AG04450 (cell line): ENCODE measurements at regions not wholly inside any gene's neighbourhood (a gene's known extent, or its start where the extent isn't known, plus 50 kb on each side); places are given as distances from the start of the nearest gene placed in this dataset.

Experiments
- CTCF ChIA-PET: fragments of 300-600, 350-600 bp; formaldehyde crosslinking; extraction: SDS; loops from one replicate; lab custom pipeline; 2022; ENCODE audit warnings: antibody characterized with exemption, inconsistent platforms; lab: Charles Lee
- POLR2A ChIA-PET: fragments of 350-600 bp; formaldehyde crosslinking; extraction: SDS; loops from one replicate; lab custom pipeline; 2021; ENCODE audit warnings: antibody characterized with exemption, inconsistent platforms; lab: Yijun Ruan, JAX
- DNase-seq: peaks from one replicate; pipeline ENCODE4 v3.0.0-alpha.2; 2011; ENCODE audit warnings: low read depth, low spot score
- H3K27ac ChIP-seq: one replicate; pipeline ENCODE4 v1.5.1; 2012; ENCODE audit warnings: low read depth, low read length, control low read depth
- H3K27me3 ChIP-seq: one replicate; pipeline ENCODE4 v1.6.0; 2012; ENCODE audit warnings: low read length; ENCODE audit not compliant: control insufficient read depth, insufficient read depth
- H3K4me3 ChIP-seq: 2 replicates; pipeline ENCODE4 v1.5.1; 2011; ENCODE audit warnings: mild to moderate bottlenecking, low read depth, low read length, control low read depth
- H3K9me3 ChIP-seq: 2 replicates; pipeline ENCODE4 v1.5.1; 2012; ENCODE audit warnings: low read length; ENCODE audit not compliant: control insufficient read depth, insufficient read depth
- CTCF ChIP-seq: IDR thresholded peaks from 2 replicates; pipeline ENCODE4 v1.5.1; 2011; ENCODE audit warnings: low read depth, low read length, control low read depth, inconsistent platforms

GRCh38 chr21:43275421-43276211 lies 106.8 kb downstream of the CRYAA start:
- Histone ChIP-seq H3K4me3 (no peak overlapping the region), H3K27ac (no peak overlapping the region), H3K27me3 (peaks cover 68% of the 10 kb centered on the region), H3K9me3 (peaks cover 3% of the 10 kb centered on the region; the same call in 1 of the 2 replicates)
- ChIA-PET POLR2A (no interaction called here), CTCF (no interaction called here)
- no peak for DNase-seq
- TF ChIP-seq CTCF: no peak

GRCh38 chr21:43274946-43275310 lies 106.1 kb downstream of the CRYAA start:
- POLR2A ChIA-PET: no interaction called here
- CTCF ChIA-PET: no interaction called here
- Histone ChIP-seq H3K27me3 (peaks cover 75% of the 10 kb centered on the region), H3K4me3 (no peak overlapping the region), H3K27ac (no peak overlapping the region), H3K9me3 (peaks cover 3% of the 10 kb centered on the region; the same call in 1 of the 2 replicates)
- DNase-seq: no peak
- no peak for TF ChIP-seq CTCF

- DNase-seq: no peak
- POLR2A ChIA-PET: no interaction called here
- Histone ChIP-seq H3K27me3 (peaks cover 81% of the 10 kb centered on the region), H3K9me3 (peaks cover 3% of the 10 kb centered on the region; the same call in 1 of the 2 replicates), H3K4me3 (no peak overlapping the region), H3K27ac (no peak overlapping the region)
- TF ChIP-seq CTCF: no peak
- CTCF ChIA-PET: no interaction called here
Observed at GRCh38 chr21:43274022-43274945, 105.5 kb downstream of the CRYAA start.

- DNase-seq: no peak
- CTCF ChIA-PET: no interaction called here
- no peak overlapping the region for H3K4me3 ChIP-seq
- H3K27ac ChIP-seq: no peak overlapping the region
- TF ChIP-seq CTCF: no peak
- H3K9me3 ChIP-seq: peaks cover 3% of the 10 kb centered on the region; the same call in 1 of the 2 replicates
- peaks cover 77% of the 10 kb centered on the region for H3K27me3 ChIP-seq
- POLR2A ChIA-PET: no interaction called here
Observed at GRCh38 chr21:43273708-43274021, 104.9 kb downstream of the CRYAA start.
